Ovary (tissue), 7 donors: ENCODE measurements at regions not wholly inside any gene's neighbourhood (a gene's known extent, or its start where the extent isn't known, plus 50 kb on each side); places are given as distances from the start of the nearest gene placed in this dataset.

Experiments used
- DNase-seq, 5 donors: peaks; one replicate each; pipeline ENCODE4 v3.0.0-alpha.2; 2019 to 2020
- H3K27ac ChIP-seq, 2 donors: fragments of 200-600 bp; one replicate each; pipeline versions ENCODE4 v1.5.1 to v1.8.0; 2019 to 2022
- H3K27me3 ChIP-seq: fragments of 200-600 bp; one replicate; pipeline ENCODE4 v1.8.0; 2022
- H3K36me3 ChIP-seq: fragments of 200-600 bp; sonication (generic); one replicate; pipeline ENCODE4 v1.5.1; 2019
- H3K4me1 ChIP-seq: one replicate; pipeline ENCODE4 v1.8.1; 2013; ENCODE audit warnings: mild to moderate bottlenecking, moderate library complexity; ENCODE audit not compliant: insufficient read depth
- H3K4me3 ChIP-seq: fragments of 200-600 bp; sonication (generic); one replicate; pipeline ENCODE4 v1.5.1; 2017
- H3K9me3 ChIP-seq, 2 donors: fragments of 200-600 bp in 1 of 2; sonication (generic) in 1 of 2; one replicate each; pipeline versions ENCODE4 v1.5.1 to v1.8.1; 2013 to 2019; ENCODE audit warnings: mild to moderate bottlenecking in 1 of 2, moderate library complexity in 1 of 2
- CTCF ChIP-seq, 3 donors: fragments of 450-650 bp in 2 of 3; fragments of 200-600 bp in 1 of 3; IDR thresholded peaks; one replicate each; pipeline versions ENCODE4 v1.5.1 to v1.8.0; 2016 to 2022; ENCODE audit warnings: antibody characterized with exemption in 3 of 3, mild to moderate bottlenecking in 1 of 3
- EP300 ChIP-seq: sonication (generic); formaldehyde crosslinking; IDR thresholded peaks from one replicate; pipeline ENCODE4 v1.6.1; 2017; ENCODE audit warnings: antibody characterized with exemption
- POLR2A ChIP-seq: fragments of 450-650 bp; IDR thresholded peaks from one replicate; pipeline ENCODE4 v1.6.1; 2017; ENCODE audit warnings: antibody characterized with exemption, mild to moderate bottlenecking, moderate library complexity
- WGBS, 3 donors: extraction: QIAGEN DNeasy Blood & Tissue Kit in 1 of 3; methylation state at CpG; one replicate each; pipeline versions ENCODE4 v1.1.5 to v1.1.7; 2013 to 2017; 5-methylcytosine and 5-hydroxymethylcytosine counted together
- intact Hi-C, 4 donors: fragments of 100-400 bp; cut with DNase I; formaldehyde crosslinking; loops; one replicate each; pipeline versions ENCODE4 v1.11.0 to v1.15.1; 2022 to 2023
- donor health status: DM: no; HTN: no; CAD: no; lungs with moderate emphysema.
- donor health status: DM: no; HTN: no; CAD: no.
- donor health status: Bipolar disorder and iron deficiency.
- donor health status: DM: no; HTN: no; CAD: no.
- donor health status: DM: yes; HTN: yes; CAD: no.

DNA sequence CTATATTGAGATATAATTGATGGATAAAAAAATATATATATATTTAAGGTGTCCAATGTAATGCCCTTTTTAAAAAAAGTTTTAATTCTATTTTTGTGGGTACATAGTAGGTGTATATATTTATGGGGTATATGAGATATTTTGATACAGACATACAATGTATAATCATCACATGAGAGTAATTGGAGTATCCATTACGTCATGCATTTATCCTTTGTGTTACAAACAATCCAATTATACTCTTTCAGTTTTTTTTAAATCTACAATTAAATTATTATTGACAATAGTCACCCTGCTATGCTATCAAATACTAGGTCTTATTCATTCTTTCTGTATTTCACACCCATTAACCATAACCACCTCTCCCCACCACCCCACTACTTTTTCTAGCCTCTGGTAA is 66.3 kb upstream of the DIPK2B start:
- Histone ChIP-seq H3K36me3 (no peaks in the 10 kb centered on the region), H3K4me1 (no peaks in the 10 kb centered on the region), H3K4me3 (no peak overlapping the region), H3K9me3 (no peaks in the 10 kb centered on the region), H3K27me3 (no peaks in the 10 kb centered on the region), H3K27ac (no peak overlapping the region)
- intact Hi-C loops, result loop anchor here in 1 of 4 donors (2.0 kb wide), 1 partner anchor 46 kb away; no protein-coding TSS in a partner anchor
- DNase-seq, result no peak
- 45 to 69% (median 66%) methylated on average over 1 of the region's 1 CpG for WGBS, 3 donors
- TF ChIP-seq EP300, result no peak
- TF ChIP-seq CTCF (IDR thresholded peaks at IDR 0.05), result no peak
- no peak for TF ChIP-seq POLR2A

GRCh38 chrX:45266456-45266855 is 65.8 kb upstream of the DIPK2B start:
- intact Hi-C loops, result loop anchor here in 1 of 4 donors (2.0 kb wide), 1 partner anchor 46 kb away; no protein-coding TSS in a partner anchor
- no peak overlapping the region for H3K27ac ChIP-seq
- 67 to 96% (median 85%) methylated on average over 1 of the region's 1 CpG for WGBS, 3 donors
- H3K36me3 ChIP-seq, result no peaks in the 10 kb centered on the region
- no peaks in the 10 kb centered on the region for H3K27me3 ChIP-seq
- TF ChIP-seq CTCF (IDR thresholded peaks at IDR 0.05), result no peak
- TF ChIP-seq EP300, result no peak
- no peak for TF ChIP-seq POLR2A
- no peak overlapping the region for H3K4me3 ChIP-seq
- no peak for DNase-seq
- H3K4me1 ChIP-seq, result no peaks in the 10 kb centered on the region
- no peaks in the 10 kb centered on the region for H3K9me3 ChIP-seq

- Histone ChIP-seq H3K9me3 (no peaks in the 10 kb centered on the region), H3K27ac (no peak overlapping the region), H3K4me1 (no peaks in the 10 kb centered on the region), H3K36me3 (no peaks in the 10 kb centered on the region), H3K4me3 (no peak overlapping the region), H3K27me3 (no peaks in the 10 kb centered on the region)
- DNase-seq, result no peak
- 70 to 77% (median 72%) methylated on average over 7 of the region's 7 CpGs for whole genome bisulfite sequencing, 3 donors
- intact Hi-C loops, result no loop called here
- TF ChIP-seq CTCF (IDR thresholded peaks at IDR 0.05) (no peak), EP300 (no peak), POLR2A (no peak)
Observed at GRCh38 chrX:45264865-45265264, 64.2 kb upstream of the DIPK2B start.

DNA sequence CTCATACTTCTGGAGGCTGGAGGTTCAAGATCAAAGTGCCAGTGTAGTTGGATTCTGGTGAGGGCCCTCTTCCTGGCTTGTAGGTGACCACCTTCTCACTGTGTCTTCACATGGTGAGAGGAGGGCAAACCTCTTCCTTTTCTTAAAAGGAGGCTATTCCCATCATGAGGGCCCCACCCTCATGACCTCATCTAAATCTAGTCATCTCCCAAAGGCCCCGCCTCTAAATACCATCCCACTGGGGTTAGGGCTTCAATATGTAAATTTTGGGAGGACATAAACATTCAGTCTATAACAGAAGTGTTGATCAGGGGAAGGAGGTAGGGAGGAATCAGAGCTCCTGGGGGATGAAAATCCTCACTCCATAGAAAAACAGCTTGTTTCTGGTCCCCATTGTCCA is 60.8 kb upstream of the DIPK2B start:
- 68 to 86% (median 73%) methylated on average over 1 of the region's 1 CpG for WGBS, 3 donors
- Histone ChIP-seq H3K9me3 (no peaks in the 10 kb centered on the region), H3K4me1 (no peaks in the 10 kb centered on the region), H3K27ac (no peak overlapping the region), H3K27me3 (no peaks in the 10 kb centered on the region), H3K36me3 (no peaks in the 10 kb centered on the region), H3K4me3 (no peak overlapping the region)
- intact Hi-C loops, result no loop called here
- DNase-seq, result no peak
- TF ChIP-seq POLR2A (no peak), EP300 (no peak), CTCF (IDR thresholded peaks at IDR 0.05) (no peak)

DNA sequence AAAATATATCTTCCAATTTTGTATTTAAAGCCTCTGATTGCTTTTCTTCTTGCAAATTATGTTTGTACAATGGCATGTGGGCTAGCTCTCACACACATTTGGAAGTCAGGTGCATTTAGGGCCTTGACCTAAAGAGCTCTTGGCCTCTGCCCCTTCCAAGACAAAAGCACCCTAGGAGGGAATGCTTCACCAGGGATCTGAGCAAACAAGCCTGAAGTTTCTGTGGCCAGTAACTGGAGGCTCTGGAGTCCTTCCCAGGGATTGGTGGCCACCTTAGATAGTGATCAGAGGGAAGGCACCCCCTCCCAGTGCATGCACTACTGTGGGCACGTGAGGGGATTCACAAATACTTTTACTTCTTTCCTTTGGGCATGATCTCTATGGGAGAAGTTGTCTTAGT is 60.3 kb upstream of the DIPK2B start:
- TF ChIP-seq CTCF (IDR thresholded peaks at IDR 0.05), result no peak
- TF ChIP-seq POLR2A, result no peak
- TF ChIP-seq EP300, result no peak
- no peaks in the 10 kb centered on the region for H3K36me3 ChIP-seq
- no peak for DNase-seq

More for the DNA sequence above, 60.3 kb upstream of the DIPK2B start:
- no peaks in the 10 kb centered on the region for H3K4me1 ChIP-seq
- no peaks in the 10 kb centered on the region for H3K9me3 ChIP-seq
- no peak overlapping the region for H3K27ac ChIP-seq
- H3K4me3 ChIP-seq, result no peak overlapping the region
- WGBS, 3 donors, result 57 to 67% (median 63%) methylated on average over 1 of the region's 1 CpG
- intact Hi-C loops, result no loop called here
- no peaks in the 10 kb centered on the region for H3K27me3 ChIP-seq
